HL-60 (cell line): ENCODE measurements at regions not wholly inside any gene's neighbourhood (a gene's known extent, or its start where the extent isn't known, plus 50 kb on each side); places are given as distances from the start of the nearest gene placed in this dataset.

Experiments
- DNase-seq, 2 experiments: peaks; one replicate each; pipeline ENCODE4 v3.0.0-alpha.2; 2010 to 2020; ENCODE audit warnings: low read depth in 1 of 2, low spot score in 1 of 2
- H3K27ac ChIP-seq: fragments of 250-450 bp; sonication (Bioruptor Pico); replicated peaks from 2 replicates; pipeline ENCODE4 v1.5.1; 2020; ENCODE audit warnings: mild to moderate bottlenecking, moderate library complexity
- H3K27me3 ChIP-seq: fragments of 250-450 bp; sonication (Bioruptor Pico); 2 replicates; pipeline ENCODE4 v1.5.1; 2021; ENCODE audit warnings: mild to moderate bottlenecking, moderate library complexity; ENCODE audit not compliant: insufficient read depth, poor library complexity, severe bottlenecking
- H3K4me3 ChIP-seq: replicated peaks from 2 replicates; pipeline ENCODE4 v1.5.1; 2011; ENCODE audit warnings: mild to moderate bottlenecking, control low read depth, low read length; ENCODE audit not compliant: insufficient read depth
- GABPA ChIP-seq: IDR thresholded peaks from 2 replicates; pipeline ENCODE4 v1.6.1; 2012; ENCODE audit warnings: low read depth
- POLR2AphosphoS5 ChIP-seq: IDR thresholded peaks from 2 replicates; pipeline ENCODE4 v1.6.1; 2012; ENCODE audit warnings: low read depth
- SPI1 ChIP-seq: IDR thresholded peaks from 2 replicates; pipeline ENCODE4 v1.6.1; 2012; ENCODE audit warnings: low read depth, mild to moderate bottlenecking, borderline replicate concordance
- TF ChIP-seq, protein P1 (sequence below): IDR thresholded peaks from one replicate; pipeline ENCODE4 v1.5.1; 2011; ENCODE audit warnings: low read length, control low read depth, inconsistent platforms; ENCODE audit not compliant: insufficient read depth
- TF ChIP-seq, protein P2 (sequence below): IDR thresholded peaks from 2 replicates; pipeline ENCODE4 v1.6.1; 2012; ENCODE audit warnings: low read depth; ENCODE audit not compliant: insufficient replicate concordance

DNA sequence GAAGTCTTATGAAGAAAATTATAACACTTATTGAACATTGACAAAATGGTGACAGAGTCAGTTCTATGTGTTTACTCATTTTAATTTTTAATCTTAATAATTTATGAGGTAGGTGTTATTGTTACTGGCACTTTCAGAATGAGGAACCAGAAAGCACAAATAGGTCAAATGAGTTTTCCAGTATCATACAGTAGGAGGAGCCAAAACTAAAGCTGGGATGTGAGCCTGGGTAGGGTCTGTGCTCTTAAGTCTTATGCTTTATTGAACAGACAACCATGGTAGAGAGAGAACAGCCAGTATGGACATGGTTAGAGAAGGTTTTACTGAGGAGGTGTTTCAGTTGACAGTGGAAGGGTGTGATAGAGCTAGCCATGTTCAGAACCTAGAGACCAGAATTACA lies 775.7 kb downstream of the TMTC2 start:
- no peak for DNase-seq
- Histone ChIP-seq H3K27me3 (no peaks in the 10 kb centered on the region), H3K4me3 (no peak overlapping the region), H3K27ac (no peak overlapping the region)
- TF ChIP-seq GABPA = no peak
- TF ChIP-seq SPI1 = no peak
- TF ChIP-seq, protein P1, sequence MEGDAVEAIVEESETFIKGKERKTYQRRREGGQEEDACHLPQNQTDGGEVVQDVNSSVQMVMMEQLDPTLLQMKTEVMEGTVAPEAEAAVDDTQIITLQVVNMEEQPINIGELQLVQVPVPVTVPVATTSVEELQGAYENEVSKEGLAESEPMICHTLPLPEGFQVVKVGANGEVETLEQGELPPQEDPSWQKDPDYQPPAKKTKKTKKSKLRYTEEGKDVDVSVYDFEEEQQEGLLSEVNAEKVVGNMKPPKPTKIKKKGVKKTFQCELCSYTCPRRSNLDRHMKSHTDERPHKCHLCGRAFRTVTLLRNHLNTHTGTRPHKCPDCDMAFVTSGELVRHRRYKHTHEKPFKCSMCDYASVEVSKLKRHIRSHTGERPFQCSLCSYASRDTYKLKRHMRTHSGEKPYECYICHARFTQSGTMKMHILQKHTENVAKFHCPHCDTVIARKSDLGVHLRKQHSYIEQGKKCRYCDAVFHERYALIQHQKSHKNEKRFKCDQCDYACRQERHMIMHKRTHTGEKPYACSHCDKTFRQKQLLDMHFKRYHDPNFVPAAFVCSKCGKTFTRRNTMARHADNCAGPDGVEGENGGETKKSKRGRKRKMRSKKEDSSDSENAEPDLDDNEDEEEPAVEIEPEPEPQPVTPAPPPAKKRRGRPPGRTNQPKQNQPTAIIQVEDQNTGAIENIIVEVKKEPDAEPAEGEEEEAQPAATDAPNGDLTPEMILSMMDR = no peak
- TF ChIP-seq POLR2AphosphoS5 = no peak
- TF ChIP-seq, protein P2, sequence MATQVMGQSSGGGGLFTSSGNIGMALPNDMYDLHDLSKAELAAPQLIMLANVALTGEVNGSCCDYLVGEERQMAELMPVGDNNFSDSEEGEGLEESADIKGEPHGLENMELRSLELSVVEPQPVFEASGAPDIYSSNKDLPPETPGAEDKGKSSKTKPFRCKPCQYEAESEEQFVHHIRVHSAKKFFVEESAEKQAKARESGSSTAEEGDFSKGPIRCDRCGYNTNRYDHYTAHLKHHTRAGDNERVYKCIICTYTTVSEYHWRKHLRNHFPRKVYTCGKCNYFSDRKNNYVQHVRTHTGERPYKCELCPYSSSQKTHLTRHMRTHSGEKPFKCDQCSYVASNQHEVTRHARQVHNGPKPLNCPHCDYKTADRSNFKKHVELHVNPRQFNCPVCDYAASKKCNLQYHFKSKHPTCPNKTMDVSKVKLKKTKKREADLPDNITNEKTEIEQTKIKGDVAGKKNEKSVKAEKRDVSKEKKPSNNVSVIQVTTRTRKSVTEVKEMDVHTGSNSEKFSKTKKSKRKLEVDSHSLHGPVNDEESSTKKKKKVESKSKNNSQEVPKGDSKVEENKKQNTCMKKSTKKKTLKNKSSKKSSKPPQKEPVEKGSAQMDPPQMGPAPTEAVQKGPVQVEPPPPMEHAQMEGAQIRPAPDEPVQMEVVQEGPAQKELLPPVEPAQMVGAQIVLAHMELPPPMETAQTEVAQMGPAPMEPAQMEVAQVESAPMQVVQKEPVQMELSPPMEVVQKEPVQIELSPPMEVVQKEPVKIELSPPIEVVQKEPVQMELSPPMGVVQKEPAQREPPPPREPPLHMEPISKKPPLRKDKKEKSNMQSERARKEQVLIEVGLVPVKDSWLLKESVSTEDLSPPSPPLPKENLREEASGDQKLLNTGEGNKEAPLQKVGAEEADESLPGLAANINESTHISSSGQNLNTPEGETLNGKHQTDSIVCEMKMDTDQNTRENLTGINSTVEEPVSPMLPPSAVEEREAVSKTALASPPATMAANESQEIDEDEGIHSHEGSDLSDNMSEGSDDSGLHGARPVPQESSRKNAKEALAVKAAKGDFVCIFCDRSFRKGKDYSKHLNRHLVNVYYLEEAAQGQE = no peak

DNA sequence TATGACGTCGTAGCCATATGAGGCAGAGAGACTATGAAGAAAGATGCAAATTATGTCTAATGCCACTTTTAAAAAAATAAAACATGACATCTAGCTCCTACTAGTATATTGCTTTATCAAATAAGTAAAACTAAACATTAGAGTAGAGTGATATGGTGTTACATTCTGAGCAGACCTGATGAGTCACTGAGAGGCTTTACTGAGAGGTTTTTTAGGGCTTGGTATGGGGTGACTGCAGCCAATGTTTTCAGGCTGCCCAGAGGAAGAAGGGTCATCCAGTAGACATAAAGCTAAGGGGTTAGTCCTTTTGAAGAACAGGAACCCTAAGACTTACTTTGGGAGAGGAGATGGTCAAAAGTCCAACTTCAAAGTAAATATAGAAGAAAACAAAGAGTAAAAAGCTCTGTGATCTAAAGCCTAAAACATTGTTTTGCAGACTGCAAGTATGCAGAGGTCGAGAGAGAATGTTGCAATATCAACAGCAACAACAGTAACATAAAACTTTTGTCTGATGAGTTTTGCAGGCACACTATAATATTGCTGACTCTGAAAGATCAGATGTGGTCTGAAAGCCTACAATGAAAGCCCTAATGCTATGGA lies 774.7 kb downstream of the TMTC2 start:
- Histone ChIP-seq H3K4me3 (no peak overlapping the region), H3K27me3 (no peaks in the 10 kb centered on the region), H3K27ac (no peak overlapping the region)
- TF ChIP-seq, protein P1 = no peak
- TF ChIP-seq, protein P2 = no peak
- TF ChIP-seq POLR2AphosphoS5 (no peak), SPI1 (no peak), GABPA (no peak)
- no peak for DNase-seq

DNA sequence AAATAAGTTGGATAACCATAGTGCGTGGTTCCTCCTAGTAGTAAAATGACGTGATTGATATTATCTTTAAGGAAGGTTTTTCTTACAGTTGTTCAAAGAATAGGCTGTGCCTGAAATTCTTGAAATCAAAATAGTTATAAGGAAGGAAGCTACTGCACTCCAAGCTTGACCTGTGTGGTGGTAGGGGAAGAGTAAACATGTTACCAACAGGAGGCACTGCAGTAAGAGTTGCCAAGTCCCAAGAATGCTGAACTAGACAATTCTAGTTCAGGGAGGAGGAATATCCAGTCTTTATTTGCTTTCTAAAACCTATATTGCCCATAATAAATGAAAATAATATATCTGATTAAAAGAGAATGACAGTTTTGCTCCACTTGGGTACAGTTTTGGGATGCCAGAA lies 764.5 kb downstream of the TMTC2 start:
- H3K27ac ChIP-seq = no peak overlapping the region
- no peak for DNase-seq
- H3K4me3 ChIP-seq = no peak overlapping the region
- no peaks in the 10 kb centered on the region for H3K27me3 ChIP-seq
- TF ChIP-seq, protein P1 = no peak
- TF ChIP-seq, protein P2 = no peak
- TF ChIP-seq POLR2AphosphoS5 (no peak), GABPA (no peak), SPI1 (no peak)
